B cell (primary cell): ENCODE measurements at regions not wholly inside any gene's neighbourhood (a gene's known extent, or its start where the extent isn't known, plus 50 kb on each side); places are given as distances from the start of the nearest gene placed in this dataset.

Source experiments
- EZH2 ChIP-seq: IDR thresholded peaks from 2 replicates; pipeline ENCODE4 v1.6.1; 2012; ENCODE audit warnings: borderline replicate concordance, low read depth, mild to moderate bottlenecking, moderate library complexity, low read length; ENCODE audit not compliant: insufficient read depth, poor library complexity, severe bottlenecking
- TF ChIP-seq, protein P1 (sequence below): fragments of 200-600 bp; IDR thresholded peaks from one replicate; pipeline ENCODE4 v1.8.0; 2022; ENCODE audit warnings: antibody characterized with exemption, mild to moderate bottlenecking

DNA sequence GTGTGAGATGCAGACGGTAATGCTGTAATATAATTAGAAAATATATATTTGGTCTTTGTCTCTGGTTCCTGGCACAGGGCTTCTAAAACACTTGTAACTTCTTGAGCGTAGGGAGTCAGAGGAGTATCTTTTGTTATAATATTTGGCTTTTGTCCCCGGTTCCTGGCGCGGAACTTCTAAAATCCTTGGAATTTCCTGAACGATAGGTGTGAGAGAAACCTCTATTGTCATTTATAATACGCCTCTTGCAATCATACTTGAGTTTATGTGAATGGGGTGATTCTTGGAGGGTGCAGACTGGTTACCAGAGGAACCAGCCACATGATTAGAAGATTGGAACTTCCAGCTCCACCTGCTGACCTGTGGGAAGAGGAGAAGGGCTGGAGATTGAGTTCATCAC is 54.1 kb upstream of the ZBED5 start:
- TF ChIP-seq, protein P1, sequence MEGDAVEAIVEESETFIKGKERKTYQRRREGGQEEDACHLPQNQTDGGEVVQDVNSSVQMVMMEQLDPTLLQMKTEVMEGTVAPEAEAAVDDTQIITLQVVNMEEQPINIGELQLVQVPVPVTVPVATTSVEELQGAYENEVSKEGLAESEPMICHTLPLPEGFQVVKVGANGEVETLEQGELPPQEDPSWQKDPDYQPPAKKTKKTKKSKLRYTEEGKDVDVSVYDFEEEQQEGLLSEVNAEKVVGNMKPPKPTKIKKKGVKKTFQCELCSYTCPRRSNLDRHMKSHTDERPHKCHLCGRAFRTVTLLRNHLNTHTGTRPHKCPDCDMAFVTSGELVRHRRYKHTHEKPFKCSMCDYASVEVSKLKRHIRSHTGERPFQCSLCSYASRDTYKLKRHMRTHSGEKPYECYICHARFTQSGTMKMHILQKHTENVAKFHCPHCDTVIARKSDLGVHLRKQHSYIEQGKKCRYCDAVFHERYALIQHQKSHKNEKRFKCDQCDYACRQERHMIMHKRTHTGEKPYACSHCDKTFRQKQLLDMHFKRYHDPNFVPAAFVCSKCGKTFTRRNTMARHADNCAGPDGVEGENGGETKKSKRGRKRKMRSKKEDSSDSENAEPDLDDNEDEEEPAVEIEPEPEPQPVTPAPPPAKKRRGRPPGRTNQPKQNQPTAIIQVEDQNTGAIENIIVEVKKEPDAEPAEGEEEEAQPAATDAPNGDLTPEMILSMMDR: no peak
- no peak for TF ChIP-seq EZH2
